Activated naive CD4-positive, alpha-beta T cell treated with anti-CD3 and anti-CD28 coated beads, Interleukin-2, amount 50 U/mL, for 72 hours (primary cell): ENCODE measurements at regions not wholly inside any gene's neighbourhood (a gene's known extent, or its start where the extent isn't known, plus 50 kb on each side); places are given as distances from the start of the nearest gene placed in this dataset.
"Not testable (repeated sequence)": the region's sequence is repeated elsewhere in the genome, so short reads cannot be mapped to it uniquely, and the experiment has no call there.

Experiments
- ATAC-seq, 2 donors: fragments of 150-1000 bp; cut with Tn5 transposase; 2 replicates each; pipeline ENCODE4 v1.10.0; 2021; ENCODE audit warnings: mild to moderate bottlenecking in 2 of 2, moderate library complexity in 2 of 2
- DNase-seq, 2 donors: peaks; one replicate each; pipeline ENCODE4 v3.0.0; 2021 to 2022; ENCODE audit warnings: low spot score in 2 of 2
- H3K27ac Mint-ChIP-seq, 2 donors: one replicate each; pipeline ENCODE4 v1.8.0; 2022; ENCODE audit warnings: mild to moderate bottlenecking in 2 of 2, mixed read lengths in 2 of 2
- H3K36me3 Mint-ChIP-seq, 2 donors: one replicate each; pipeline ENCODE4 v1.8.0; 2022; ENCODE audit warnings: mixed read lengths in 2 of 2
- H3K9me3 Mint-ChIP-seq, 2 donors: one replicate each; pipeline ENCODE4 v1.8.0; 2022; ENCODE audit warnings: mixed read lengths in 2 of 2

DNA sequence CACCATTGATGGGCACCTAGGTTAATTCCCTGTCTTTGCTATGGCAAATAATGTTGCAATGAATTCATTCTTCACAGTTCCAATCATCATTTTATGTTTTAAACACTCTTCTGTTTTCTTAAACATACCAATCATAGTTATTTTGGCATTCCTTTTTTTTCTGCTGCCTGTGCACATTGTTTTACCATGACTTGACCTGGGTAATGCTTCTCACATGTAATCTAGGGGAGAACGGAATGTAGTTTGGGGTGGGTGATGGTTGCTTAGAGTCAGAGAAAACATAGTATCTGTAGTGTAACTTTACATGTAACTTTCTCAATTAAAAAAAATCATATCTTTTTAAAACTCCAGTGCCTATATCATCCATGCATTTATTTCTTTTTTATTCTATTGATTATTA lies 1945.3 kb upstream of the RAG2 start:
- ATAC-seq (no peak), DNase-seq (no peak)
- peaks cover 0 to 5% of the 10 kb centered on the region in 2 donors for H3K9me3 Mint-ChIP-seq
- H3K36me3 Mint-ChIP-seq, result no peaks in the 10 kb centered on the region
- no peak overlapping the region for H3K27ac Mint-ChIP-seq

DNA sequence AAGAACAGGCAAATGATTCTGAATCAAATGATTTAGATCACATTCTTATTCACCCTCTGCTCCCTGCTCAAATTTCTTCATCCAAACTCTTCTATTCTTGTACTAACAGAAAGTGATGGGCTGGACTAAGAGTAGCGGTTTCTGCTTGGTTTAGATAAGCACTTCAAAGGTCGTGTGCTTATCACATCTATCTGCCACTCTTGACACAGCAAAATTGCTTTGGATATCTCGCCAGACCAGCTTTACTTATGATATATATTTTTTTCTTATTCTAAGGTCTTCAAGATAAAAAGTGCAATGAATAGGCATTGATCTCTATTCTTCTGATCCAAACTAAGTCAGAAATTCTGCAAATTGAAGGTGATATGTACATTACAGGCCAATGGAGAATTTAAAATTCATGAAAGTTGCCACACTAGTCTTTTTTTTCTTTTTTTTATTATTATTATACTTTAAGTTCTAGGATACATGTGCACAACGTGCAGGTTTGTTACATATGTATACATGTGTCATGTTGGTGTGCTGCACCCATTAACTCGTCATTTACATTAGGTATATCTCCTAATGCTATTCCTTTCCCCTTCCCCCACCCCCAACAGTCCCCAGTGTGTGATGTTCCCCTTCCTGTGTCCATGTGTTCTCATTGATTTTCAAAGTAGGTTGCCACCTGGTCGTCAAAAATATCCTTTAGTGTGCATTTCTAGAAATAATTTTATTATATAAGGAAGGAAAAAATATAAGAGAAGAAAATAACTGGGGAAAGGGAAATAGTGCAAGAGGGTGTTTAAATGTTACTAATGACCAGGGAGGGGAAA lies 1941.0 kb upstream of the RAG2 start:
- no peak overlapping the region for H3K27ac Mint-ChIP-seq

GRCh38 chr11:38530226-38530625 lies 1932.2 kb upstream of the RAG2 start:
- peaks cover 20 to 25% of the 10 kb centered on the region in 2 donors for H3K9me3 Mint-ChIP-seq
- H3K27ac Mint-ChIP-seq, result no peak overlapping the region
- DNase-seq, result no peak
- peaks cover 0 to 4% of the 10 kb centered on the region in 2 donors for H3K36me3 Mint-ChIP-seq
- ATAC-seq, result no peak

More for the DNA sequence above, 1941.0 kb upstream of the RAG2 start:
- ATAC-seq, result no peak
- no peaks in the 10 kb centered on the region for H3K36me3 Mint-ChIP-seq
- H3K9me3 Mint-ChIP-seq, result peaks cover 4 to 5% of the 10 kb centered on the region in 2 donors
- no peak for DNase-seq

GRCh38 chr11:38524945-38525344 lies 1926.9 kb upstream of the RAG2 start:
- Mint-ChIP-seq H3K36me3 (peaks cover 0 to 8% of the 10 kb centered on the region in 2 donors), H3K27ac (no peak overlapping the region), H3K9me3 (peaks cover 24 to 26% of the 10 kb centered on the region in 2 donors)
- ATAC-seq, result no peak
- no peak for DNase-seq

GRCh38 chr11:38517991-38518390 lies 1920.0 kb upstream of the RAG2 start:
- Mint-ChIP-seq H3K36me3 (peaks cover 0 to 5% of the 10 kb centered on the region in 2 donors), H3K27ac (no peak overlapping the region), H3K9me3 (peaks cover 7 to 15% of the 10 kb centered on the region in 2 donors)
- no peak for DNase-seq
- ATAC-seq, result no peak

- ATAC-seq, H3K27ac Mint-ChIP-seq, DNase-seq, H3K36me3 Mint-ChIP-seq: not testable (repeated sequence)
- H3K9me3 Mint-ChIP-seq, result peaks cover 18 to 19% of the 10 kb centered on the region in 2 donors
Measured at GRCh38 chr11:38512830-38513229, 1914.8 kb upstream of the RAG2 start.

DNA sequence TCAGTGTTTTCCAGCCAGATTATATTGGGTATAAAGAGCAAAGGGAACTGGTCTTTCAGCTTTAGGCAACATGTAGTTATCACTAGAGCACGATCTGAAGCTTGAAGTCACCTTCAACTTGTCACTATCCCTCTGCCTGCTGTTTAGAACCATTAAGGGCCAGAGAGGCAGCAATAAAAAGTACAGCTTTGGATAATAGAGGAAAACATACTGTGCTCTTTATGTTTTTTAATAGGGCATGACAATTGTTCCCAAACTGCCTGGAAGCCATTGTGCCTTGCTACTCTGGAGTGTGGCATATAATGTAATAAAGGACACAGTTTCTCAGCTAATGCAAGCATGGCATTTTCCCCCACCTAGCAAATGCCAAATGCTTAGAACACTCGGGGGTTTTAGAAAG lies 1912.0 kb upstream of the RAG2 start:
- no peak for DNase-seq
- no peak for ATAC-seq
- H3K27ac Mint-ChIP-seq, result no peak overlapping the region
- peaks cover 14 to 15% of the 10 kb centered on the region in 2 donors for H3K9me3 Mint-ChIP-seq
- H3K36me3 Mint-ChIP-seq, result no peaks in the 10 kb centered on the region

- peaks cover 9 to 12% of the 10 kb centered on the region in 2 donors for H3K9me3 Mint-ChIP-seq
- ATAC-seq, result no peak
- no peak for DNase-seq
- H3K27ac Mint-ChIP-seq, result no peak overlapping the region
- H3K36me3 Mint-ChIP-seq, result no peaks in the 10 kb centered on the region
Measured at GRCh38 chr11:38503876-38504275, 1905.8 kb upstream of the RAG2 start.

DNA sequence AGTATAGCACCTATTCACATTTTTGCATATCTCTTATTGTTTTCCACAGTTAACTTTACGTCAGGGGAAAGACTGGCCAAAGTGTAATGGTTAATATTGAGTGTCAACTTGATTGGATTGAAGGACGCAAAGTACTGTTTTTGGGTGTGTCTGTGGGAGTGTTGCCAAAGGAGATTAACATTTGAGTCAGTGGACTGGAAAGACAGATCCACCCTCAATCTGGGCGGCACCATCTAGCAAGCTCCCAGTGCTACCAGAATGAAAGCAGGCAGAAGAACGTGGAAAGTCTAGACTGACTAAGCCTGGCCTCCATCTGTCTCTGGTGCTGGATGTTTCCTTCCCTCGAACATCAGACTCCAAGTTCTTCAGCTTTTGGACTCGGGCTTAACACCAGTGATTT lies 1900.7 kb upstream of the RAG2 start:
- ATAC-seq, result no peak
- Mint-ChIP-seq H3K27ac (no peak overlapping the region), H3K9me3 (peaks cover 17% of the 10 kb centered on the region in 2 donors), H3K36me3 (no peaks in the 10 kb centered on the region)
- no peak for DNase-seq

DNA sequence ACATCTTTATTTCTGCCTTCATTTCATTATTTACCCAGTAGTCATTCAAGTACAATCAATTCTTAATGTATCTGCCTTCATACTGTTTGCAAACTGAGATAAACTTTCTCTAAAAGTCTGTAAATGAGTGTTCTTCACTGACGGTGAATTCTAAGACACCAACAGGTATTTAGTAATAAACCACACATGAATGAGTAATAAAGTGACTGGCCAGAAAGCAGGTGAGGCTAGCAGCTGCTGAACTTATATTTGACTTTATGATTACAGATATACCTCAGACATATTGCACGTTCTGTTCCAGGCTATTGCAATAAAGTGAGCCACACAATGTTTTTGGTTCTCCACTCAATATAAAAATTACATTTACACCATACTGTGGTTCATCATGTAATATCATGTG lies 1894.0 kb upstream of the RAG2 start:
- no peak for ATAC-seq
- DNase-seq, result no peak
- H3K36me3 Mint-ChIP-seq, result no peaks in the 10 kb centered on the region
- no peak overlapping the region for H3K27ac Mint-ChIP-seq
- H3K9me3 Mint-ChIP-seq, result peaks cover 25 to 30% of the 10 kb centered on the region in 2 donors

DNA sequence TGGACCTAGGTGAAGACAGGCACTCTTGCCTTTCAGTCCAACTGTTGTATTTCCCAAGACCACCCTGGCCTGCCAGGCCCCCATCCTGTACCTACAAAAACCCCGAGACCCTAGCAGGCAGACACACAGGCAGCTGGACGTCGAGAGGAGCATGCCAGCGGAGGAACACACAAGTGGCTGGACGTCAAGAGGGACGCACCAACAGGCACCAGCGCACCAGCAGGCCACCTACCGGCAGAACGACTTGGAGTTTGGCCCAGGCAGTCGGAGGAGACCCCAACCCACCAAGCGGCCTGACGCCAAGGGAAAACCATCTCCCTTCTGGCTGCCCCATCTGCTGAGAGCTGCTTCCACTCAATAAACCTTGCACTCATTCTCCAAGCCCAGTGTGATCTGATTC lies 1883.4 kb upstream of the RAG2 start:
- DNase-seq, result no peak
- Mint-ChIP-seq H3K27ac (no peak overlapping the region), H3K9me3 (peaks cover 13 to 23% of the 10 kb centered on the region in 2 donors), H3K36me3 (no peaks in the 10 kb centered on the region)
- ATAC-seq, result no peak

DNA sequence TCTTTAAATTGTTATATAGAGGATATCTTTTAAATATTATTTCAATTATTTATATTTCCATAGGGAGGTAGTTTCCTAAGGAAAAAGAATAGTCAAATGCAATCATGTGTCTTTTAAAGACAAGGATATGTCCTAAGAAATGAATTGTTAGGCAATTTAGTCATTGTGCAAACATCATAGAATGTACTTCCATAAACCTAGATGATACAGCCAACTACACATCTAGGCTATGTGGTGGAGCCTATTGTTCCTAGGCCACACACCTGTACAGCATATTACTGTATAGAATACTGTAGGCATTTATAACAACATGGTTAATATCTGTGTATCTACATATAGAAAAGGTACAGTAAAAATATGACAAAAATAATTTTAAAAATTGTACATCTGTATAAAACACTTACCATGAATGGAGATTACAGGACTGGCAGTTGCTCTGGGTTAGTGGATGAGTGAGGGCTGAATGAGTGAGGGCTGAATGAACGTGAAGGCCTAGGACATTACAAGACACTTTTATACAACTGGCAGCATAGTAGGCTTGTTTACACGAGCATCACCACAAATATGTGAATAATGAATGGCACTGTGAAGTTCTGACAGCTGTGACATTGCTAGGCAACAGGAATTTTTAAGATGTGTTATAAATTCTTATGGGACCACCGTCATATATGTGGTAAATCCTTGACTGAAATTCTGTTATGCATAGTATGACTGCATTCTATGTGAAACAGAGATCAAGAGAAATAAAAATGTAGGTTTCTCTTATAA lies 1879.0 kb upstream of the RAG2 start:
- Mint-ChIP-seq H3K9me3 (peaks cover 6 to 16% of the 10 kb centered on the region in 2 donors), H3K27ac (no peak overlapping the region), H3K36me3 (no peaks in the 10 kb centered on the region)
- DNase-seq (no peak), ATAC-seq (no peak)

- Mint-ChIP-seq H3K27ac (no peak overlapping the region), H3K36me3 (no peaks in the 10 kb centered on the region), H3K9me3 (peaks cover 4 to 25% of the 10 kb centered on the region in 2 donors)
- DNase-seq (no peak), ATAC-seq (no peak)
Measured at GRCh38 chr11:38461751-38462150, 1863.7 kb upstream of the RAG2 start.

GRCh38 chr11:38460896-38461295 lies 1862.9 kb upstream of the RAG2 start:
- no peaks in the 10 kb centered on the region for H3K36me3 Mint-ChIP-seq
- DNase-seq, result no peak
- peaks cover 4 to 20% of the 10 kb centered on the region in 2 donors for H3K9me3 Mint-ChIP-seq
- no peak for ATAC-seq
- no peak overlapping the region for H3K27ac Mint-ChIP-seq

GRCh38 chr11:38460429-38460828 lies 1862.4 kb upstream of the RAG2 start:
- no peak overlapping the region for H3K27ac Mint-ChIP-seq
- H3K36me3 Mint-ChIP-seq, result no peaks in the 10 kb centered on the region
- no peak for DNase-seq
- H3K9me3 Mint-ChIP-seq, result peaks cover 4 to 16% of the 10 kb centered on the region in 2 donors
- no peak for ATAC-seq

DNA sequence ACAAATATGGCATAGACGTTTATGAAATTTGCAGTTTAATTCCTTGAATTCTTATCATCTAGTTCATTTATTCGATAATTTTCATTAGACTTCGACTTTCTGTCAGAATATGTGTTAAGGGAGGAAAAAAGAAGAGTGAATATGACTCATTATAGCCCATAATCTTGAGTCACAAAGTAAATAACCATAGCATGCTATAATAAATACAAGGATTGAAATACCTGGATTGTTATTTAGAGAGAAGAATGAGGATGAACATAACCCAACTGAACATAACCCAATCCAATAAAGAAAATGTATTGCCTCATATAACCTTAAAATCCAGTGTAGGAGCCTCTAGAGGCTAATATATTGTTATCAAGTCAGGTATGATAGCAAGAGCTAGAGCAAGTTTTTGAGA lies 1858.3 kb upstream of the RAG2 start:
- no peak overlapping the region for H3K27ac Mint-ChIP-seq
- H3K9me3 Mint-ChIP-seq, result peaks cover 4 to 17% of the 10 kb centered on the region in 2 donors
- no peaks in the 10 kb centered on the region for H3K36me3 Mint-ChIP-seq
- ATAC-seq (no peak), DNase-seq (no peak)

DNA sequence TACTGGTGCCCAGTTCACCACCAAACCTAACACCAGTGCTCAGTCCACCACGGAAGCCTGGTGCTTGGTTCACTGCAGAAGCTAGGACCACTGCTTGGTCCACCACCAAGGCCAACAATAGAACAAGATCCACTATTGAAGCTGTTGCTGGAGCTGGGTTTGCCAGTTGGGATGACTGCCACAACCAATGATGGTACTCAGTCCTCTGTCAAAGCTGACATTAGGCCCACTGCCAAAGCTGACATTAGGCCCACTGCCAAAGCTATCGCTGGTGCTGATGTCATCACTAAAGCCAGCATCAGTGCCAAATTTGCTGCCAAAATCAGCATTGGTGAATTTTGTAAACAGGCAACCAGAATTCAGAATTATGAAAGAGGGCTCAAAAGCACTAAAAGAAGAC lies 1850.2 kb upstream of the RAG2 start:
- no peak for DNase-seq
- H3K9me3 Mint-ChIP-seq, result peaks cover 4 to 11% of the 10 kb centered on the region in 2 donors
- no peak for ATAC-seq
- no peaks in the 10 kb centered on the region for H3K36me3 Mint-ChIP-seq
- H3K27ac Mint-ChIP-seq, result no peak overlapping the region
